SU-DHL-6 (cell line): ENCODE measurements at regions not wholly inside any gene's neighbourhood (a gene's known extent, or its start where the extent isn't known, plus 50 kb on each side); places are given as distances from the start of the nearest gene placed in this dataset.

Source experiments
- H2AFZ ChIP-seq: fragments of 200-600 bp; sonication (generic); 2 replicates; pipeline ENCODE4 v1.6.1; 2014; ENCODE audit warnings: low read depth, mild to moderate bottlenecking, moderate library complexity, mixed read lengths, antibody characterized with exemption, low read length; ENCODE audit not compliant: severe bottlenecking
- H3F3A ChIP-seq: fragments of 200-600 bp; shearing (Covaris generic); 2 replicates; pipeline ENCODE4 v1.6.0; 2016; ENCODE audit warnings: antibody characterized with exemption, mild to moderate bottlenecking; ENCODE audit not compliant: insufficient read depth
- H3K27ac ChIP-seq: fragments of 200-600 bp; sonication (generic); 2 replicates; pipeline ENCODE4 v1.5.1; 2016; ENCODE audit warnings: low read depth, mild to moderate bottlenecking, low read length, moderate library complexity, mixed read lengths
- H3K27me3 ChIP-seq: fragments of 200-600 bp; sonication (generic), shearing (Covaris generic); 2 replicates; pipeline ENCODE4 v1.6.0; 2014; ENCODE audit warnings: mild to moderate bottlenecking, low read length
- H3K36me3 ChIP-seq: fragments of 200-600 bp; sonication (generic); 2 replicates; pipeline ENCODE4 v1.6.1; 2014; ENCODE audit warnings: mild to moderate bottlenecking, low read length, mixed read lengths
- H3K4me2 ChIP-seq: fragments of 300-600, 200-600 bp; shearing (Covaris generic), sonication (generic); 2 replicates; pipeline ENCODE4 v1.6.0; 2014; ENCODE audit warnings: low read length, low read depth, mild to moderate bottlenecking; ENCODE audit not compliant: poor library complexity, severe bottlenecking
- H3K4me3 ChIP-seq: fragments of 200-600 bp; sonication (generic); 2 replicates; pipeline ENCODE4 v1.5.1; 2014; ENCODE audit warnings: antibody characterized with exemption, low read length, mild to moderate bottlenecking, mixed read lengths; ENCODE audit not compliant: insufficient read depth, poor library complexity, severe bottlenecking
- H3K79me2 ChIP-seq: fragments of 200-600 bp; sonication (generic); 2 replicates; pipeline ENCODE4 v1.6.1; 2014; ENCODE audit warnings: mild to moderate bottlenecking, low read length, moderate library complexity; ENCODE audit not compliant: insufficient read depth
- H3K9ac ChIP-seq: fragments of 200-600 bp; sonication (generic); 2 replicates; pipeline ENCODE4 v1.7.0; 2014; ENCODE audit warnings: mild to moderate bottlenecking, low read length
- H3K9me2 ChIP-seq: fragments of 200-600 bp; sonication (generic); replicated peaks from 2 replicates; pipeline ENCODE4 v1.6.1; 2014; ENCODE audit warnings: low read length; ENCODE audit not compliant: insufficient read depth
- H3K9me3 ChIP-seq: fragments of 200-600 bp; sonication (generic); 2 replicates; pipeline ENCODE4 v1.6.1; 2014; ENCODE audit warnings: low read length, mixed read lengths; ENCODE audit not compliant: insufficient read depth
- H4K20me1 ChIP-seq: fragments of 200-600 bp; sonication (generic); 2 replicates; pipeline ENCODE4 v1.6.1; 2014; ENCODE audit warnings: low read depth, mild to moderate bottlenecking, antibody characterized with exemption, low read length, moderate library complexity, mixed read lengths
- CTCF ChIP-seq: fragments of 200-600 bp; sonication (generic); IDR thresholded peaks from one replicate; pipeline ENCODE4 v1.5.1; 2017; ENCODE audit warnings: antibody characterized with exemption, mild to moderate bottlenecking, low read length, moderate library complexity; ENCODE audit not compliant: insufficient read depth, poor library complexity, severe bottlenecking
- EZH2phosphoT487 ChIP-seq: fragments of 200-600 bp; sonication (generic), shearing (Covaris generic); conservative IDR thresholded peaks from 2 replicates; pipeline ENCODE4 v1.6.1; 2018; ENCODE audit warnings: mild to moderate bottlenecking, antibody characterized with exemption, low read length, moderate library complexity, mixed read lengths

DNA sequence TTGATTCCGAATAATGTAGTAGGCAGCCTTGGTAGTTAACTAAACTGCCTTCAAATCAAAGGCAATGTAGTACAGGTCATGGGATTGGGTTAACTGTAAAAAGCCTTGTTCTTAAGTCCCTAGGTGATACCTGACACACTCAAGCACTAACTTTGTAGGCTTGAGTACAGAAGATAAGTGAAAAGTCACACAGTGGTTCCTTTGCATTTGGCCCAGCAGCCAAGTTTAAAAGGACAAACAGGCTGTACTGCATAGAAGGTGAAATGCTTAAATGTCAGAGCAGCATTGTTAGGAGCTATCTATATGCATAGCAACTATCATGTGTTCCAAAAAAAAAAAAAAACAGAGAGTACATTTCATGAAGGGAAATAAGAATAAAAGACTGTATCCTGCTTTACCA is 178.4 kb downstream of the ATOH1 start:
- no peak overlapping the region for H3K27ac ChIP-seq
- H3F3A ChIP-seq, result no peaks in the 10 kb centered on the region
- no peak overlapping the region for H3K9ac ChIP-seq
- no peaks in the 10 kb centered on the region for H3K9me3 ChIP-seq
- H2AFZ ChIP-seq, result no peak overlapping the region
- TF ChIP-seq EZH2phosphoT487 (no peak), CTCF (no peak)
- H3K4me2 ChIP-seq, result no peak overlapping the region
- no peaks in the 10 kb centered on the region for H4K20me1 ChIP-seq
- no peaks in the 10 kb centered on the region for H3K79me2 ChIP-seq
- H3K4me3 ChIP-seq, result no peak overlapping the region
- no peaks in the 10 kb centered on the region for H3K36me3 ChIP-seq
- H3K9me2 ChIP-seq, result no peaks in the 10 kb centered on the region
- H3K27me3 ChIP-seq, result no peaks in the 10 kb centered on the region

GRCh38 chr4:94011190-94011589 is 182.6 kb downstream of the ATOH1 start:
- Histone ChIP-seq H3K36me3 (no peaks in the 10 kb centered on the region), H3K27me3 (no peaks in the 10 kb centered on the region), H3F3A (no peaks in the 10 kb centered on the region), H2AFZ (no peak overlapping the region), H3K9me2 (no peaks in the 10 kb centered on the region), H3K4me3 (no peak overlapping the region), H4K20me1 (no peaks in the 10 kb centered on the region), H3K9me3 (no peaks in the 10 kb centered on the region), H3K79me2 (no peaks in the 10 kb centered on the region), H3K27ac (no peak overlapping the region), H3K9ac (no peak overlapping the region), H3K4me2 (no peak overlapping the region)
- TF ChIP-seq EZH2phosphoT487, result no peak
- TF ChIP-seq CTCF, result no peak

DNA sequence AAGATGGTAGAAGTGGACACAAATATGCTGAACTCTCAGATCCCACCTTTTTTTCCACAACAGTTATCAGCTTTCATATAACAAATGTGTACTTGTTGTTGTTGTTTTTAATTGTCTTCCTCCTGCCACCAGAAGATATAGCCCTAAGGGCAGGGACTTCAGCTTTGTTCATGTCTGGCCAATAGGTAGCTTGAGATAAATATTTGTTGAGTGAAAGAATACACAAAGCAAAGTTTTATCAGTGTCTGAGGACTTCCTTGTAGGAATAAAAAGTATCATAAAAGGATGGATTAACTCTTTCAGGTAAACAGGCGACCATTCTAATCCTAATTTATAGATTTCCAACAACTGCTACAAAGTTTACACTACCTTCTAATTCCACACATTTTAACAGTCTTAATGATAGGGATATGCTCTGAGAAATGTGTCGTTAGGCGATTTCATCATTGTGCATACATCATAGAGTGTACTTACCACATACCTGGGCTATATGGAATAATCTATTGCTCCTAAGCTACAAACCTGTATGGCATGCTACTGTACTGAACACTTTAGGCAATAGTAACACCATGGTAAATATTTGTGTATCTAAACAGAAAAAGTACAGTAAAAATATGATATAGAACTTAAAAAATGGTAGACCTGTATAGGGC is 186.1 kb downstream of the ATOH1 start:
- no peaks in the 10 kb centered on the region for H4K20me1 ChIP-seq
- H3K36me3 ChIP-seq, result no peaks in the 10 kb centered on the region
- no peak overlapping the region for H2AFZ ChIP-seq
- H3K4me3 ChIP-seq, result no peak overlapping the region
- H3K27ac ChIP-seq, result no peak overlapping the region
- H3K79me2 ChIP-seq, result no peaks in the 10 kb centered on the region
- no peaks in the 10 kb centered on the region for H3K27me3 ChIP-seq
- no peak overlapping the region for H3K4me2 ChIP-seq
- H3K9ac ChIP-seq, result no peak overlapping the region
- no peaks in the 10 kb centered on the region for H3F3A ChIP-seq
- no peaks in the 10 kb centered on the region for H3K9me3 ChIP-seq
- TF ChIP-seq CTCF (no peak), EZH2phosphoT487 (no peak)
- H3K9me2 ChIP-seq, result no peaks in the 10 kb centered on the region

DNA sequence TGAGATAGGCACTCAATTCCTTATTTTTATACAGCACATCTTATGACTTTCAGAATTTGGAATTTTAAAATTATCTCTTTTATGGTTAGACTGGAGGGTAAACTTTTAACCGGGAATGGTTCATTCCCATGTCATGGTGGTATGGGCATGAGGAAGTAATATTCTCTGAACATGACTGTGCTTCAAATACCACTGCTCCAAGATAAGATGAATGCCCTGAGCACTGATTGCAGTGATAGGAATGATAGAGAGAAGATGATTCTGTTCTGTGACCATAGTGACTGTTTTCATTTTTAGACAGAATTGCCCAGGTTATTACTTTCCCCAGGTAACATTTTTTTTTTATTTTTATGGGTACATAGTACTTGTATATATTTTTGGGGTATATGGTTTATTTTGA is 187.4 kb downstream of the ATOH1 start:
- Histone ChIP-seq H3K9me3 (no peaks in the 10 kb centered on the region), H3K4me3 (no peak overlapping the region), H4K20me1 (no peaks in the 10 kb centered on the region), H3F3A (no peaks in the 10 kb centered on the region), H3K79me2 (no peaks in the 10 kb centered on the region), H3K9ac (no peak overlapping the region), H2AFZ (no peak overlapping the region), H3K9me2 (no peaks in the 10 kb centered on the region), H3K27ac (no peak overlapping the region), H3K4me2 (no peak overlapping the region), H3K27me3 (no peaks in the 10 kb centered on the region), H3K36me3 (no peaks in the 10 kb centered on the region)
- TF ChIP-seq CTCF, result no peak
- no peak for TF ChIP-seq EZH2phosphoT487
